Astrocyte (in vitro differentiated cells and primary cell): ENCODE measurements at regions not wholly inside any gene's neighbourhood (a gene's known extent, or its start where the extent isn't known, plus 50 kb on each side); places are given as distances from the start of the nearest gene placed in this dataset.
"Not testable (repeated sequence)": the region's sequence is repeated elsewhere in the genome, so short reads cannot be mapped to it uniquely, and the experiment has no call there.

Source experiments
- DNase-seq: peaks from one replicate; pipeline ENCODE4 v3.0.0-alpha.2; 2010; ENCODE audit warnings: low read depth
- FAIRE-seq: peaks from 2 replicates; lab custom pipeline; 2011; peaks lifted over from hg19 to GRCh38; lab: Jason Lieb, UNC
- H2AFZ ChIP-seq: 2 replicates; pipeline ENCODE4 v1.6.0; 2012; ENCODE audit warnings: low read depth, low read length, inconsistent platforms
- H3K27ac ChIP-seq: 2 replicates; pipeline ENCODE4 v1.5.1; 2011; ENCODE audit warnings: low read depth, low read length, inconsistent platforms
- H3K27me3 ChIP-seq: 2 replicates; pipeline ENCODE4 v1.6.0; 2011; ENCODE audit warnings: low read length, inconsistent platforms; ENCODE audit not compliant: insufficient read depth
- H3K36me3 ChIP-seq: 2 replicates; pipeline ENCODE4 v1.5.1; 2011; ENCODE audit warnings: low read length, inconsistent platforms; ENCODE audit not compliant: insufficient read depth
- H3K4me1 ChIP-seq: 2 replicates; pipeline ENCODE4 v1.5.1; 2011; ENCODE audit warnings: low read length, inconsistent platforms; ENCODE audit not compliant: insufficient read depth
- H3K4me2 ChIP-seq: 2 replicates; pipeline ENCODE4 v1.6.0; 2012; ENCODE audit warnings: low read length, inconsistent platforms
- H3K4me3 ChIP-seq: 2 replicates; pipeline ENCODE4 v1.5.1; 2011; ENCODE audit warnings: low read depth, mild to moderate bottlenecking, low read length, inconsistent platforms; ENCODE audit not compliant: insufficient read depth
- H3K79me2 ChIP-seq: 2 replicates; pipeline ENCODE4 v1.6.0; 2012; ENCODE audit warnings: mild to moderate bottlenecking, low read length, inconsistent platforms; ENCODE audit not compliant: insufficient read depth
- H3K9ac ChIP-seq: 2 replicates; pipeline ENCODE4 v1.6.0; 2012; ENCODE audit warnings: mild to moderate bottlenecking, low read length, inconsistent platforms
- H3K9me3 ChIP-seq: 2 replicates; pipeline ENCODE4 v1.5.1; 2012; ENCODE audit warnings: low read depth, mild to moderate bottlenecking, low read length, inconsistent platforms; ENCODE audit not compliant: insufficient read depth
- H4K20me1 ChIP-seq: 2 replicates; pipeline ENCODE4 v1.6.0; 2012; ENCODE audit warnings: low read length, inconsistent platforms; ENCODE audit not compliant: insufficient read depth
- H3K27ac Mint-ChIP-seq: one replicate; pipeline ENCODE4 v1.8.0; 2021; ENCODE audit warnings: mild to moderate bottlenecking, mixed read lengths; ENCODE audit not compliant: unreplicated experiment
- H3K27me3 Mint-ChIP-seq: one replicate; pipeline ENCODE4 v1.8.0; 2021; ENCODE audit warnings: low read depth, mixed read lengths; ENCODE audit not compliant: unreplicated experiment
- H3K36me3 Mint-ChIP-seq: one replicate; pipeline ENCODE4 v1.8.0; 2021; ENCODE audit warnings: low read depth, mixed read lengths; ENCODE audit not compliant: unreplicated experiment
- H3K4me1 Mint-ChIP-seq: one replicate; pipeline ENCODE4 v1.8.0; 2021; ENCODE audit warnings: low read depth, mixed read lengths; ENCODE audit not compliant: unreplicated experiment
- H3K4me3 Mint-ChIP-seq: one replicate; pipeline ENCODE4 v1.8.0; 2021; ENCODE audit warnings: mild to moderate bottlenecking, moderate library complexity, mixed read lengths; ENCODE audit not compliant: unreplicated experiment
- H3K9me3 Mint-ChIP-seq: one replicate; pipeline ENCODE4 v1.8.0; 2021; ENCODE audit warnings: mild to moderate bottlenecking, mixed read lengths; ENCODE audit not compliant: unreplicated experiment

DNA sequence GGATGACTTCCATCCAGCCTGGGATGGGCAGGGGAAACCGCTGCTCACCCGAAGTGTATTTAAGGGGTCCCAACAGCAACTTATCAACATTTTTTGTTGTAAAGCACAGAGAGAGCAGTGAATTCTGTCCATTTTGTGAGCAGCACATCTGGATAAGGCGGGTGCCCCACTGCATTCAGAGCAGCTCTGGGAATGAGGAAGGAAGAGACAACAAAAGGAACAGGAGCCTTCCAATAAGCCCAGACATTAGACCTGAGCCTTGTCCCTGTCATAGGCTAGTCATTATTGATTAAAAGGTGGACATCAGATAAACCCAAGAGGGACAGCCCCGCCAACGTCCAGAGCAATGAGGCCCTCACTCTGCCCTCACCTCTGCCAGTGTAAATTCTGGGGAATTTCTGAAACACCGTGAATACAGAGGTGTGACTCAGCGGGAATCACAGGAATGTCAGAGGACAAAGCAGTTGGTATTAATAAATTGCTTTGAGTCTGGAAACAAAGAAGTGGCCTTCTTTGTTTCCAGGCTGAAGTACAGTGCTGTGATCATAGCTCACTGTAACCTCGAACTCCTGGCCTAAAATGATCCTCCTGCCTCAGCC lies 78.2 kb upstream of the PLGLB2 start:
- H3K9ac ChIP-seq, H3K27ac ChIP-seq, H3K4me2 ChIP-seq, H3K27me3 Mint-ChIP-seq, H4K20me1 ChIP-seq, H3K4me1 Mint-ChIP-seq, H3K36me3 Mint-ChIP-seq, H3K4me3 ChIP-seq, H3K36me3 ChIP-seq, FAIRE-seq, H3K9me3 ChIP-seq, H3K79me2 ChIP-seq, H2AFZ ChIP-seq, H3K4me1 ChIP-seq, H3K27ac Mint-ChIP-seq, H3K27me3 ChIP-seq, H3K9me3 Mint-ChIP-seq, DNase-seq, H3K4me3 Mint-ChIP-seq: not testable (repeated sequence)

DNA sequence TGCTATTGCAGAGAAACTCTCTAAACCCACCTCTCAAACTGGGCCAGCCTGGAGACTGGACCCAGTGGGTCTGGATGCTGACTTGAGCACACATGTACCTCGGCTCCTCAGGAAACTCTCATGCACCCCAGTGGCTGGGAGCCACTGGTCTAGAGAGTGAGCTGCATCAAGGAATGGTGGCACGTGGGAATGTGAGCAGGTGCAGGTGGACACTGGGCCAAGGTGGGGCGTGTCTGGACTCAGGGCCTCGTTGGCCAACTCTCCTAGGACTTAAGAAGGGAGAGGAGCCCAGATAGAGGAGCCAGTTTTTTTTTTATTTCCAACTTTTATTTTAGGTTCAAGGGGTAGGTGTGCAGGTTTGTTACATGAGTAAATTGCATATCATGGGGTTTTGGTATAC lies 75.5 kb upstream of the PLGLB2 start:
- not testable (repeated sequence) for H3K27ac Mint-ChIP-seq, H3K36me3 ChIP-seq, H3K4me2 ChIP-seq, H3K79me2 ChIP-seq, H3K27me3 Mint-ChIP-seq, H2AFZ ChIP-seq, H3K4me3 Mint-ChIP-seq, H3K9me3 Mint-ChIP-seq, H3K4me3 ChIP-seq, H3K9ac ChIP-seq, H4K20me1 ChIP-seq, DNase-seq, H3K9me3 ChIP-seq, H3K27me3 ChIP-seq, H3K36me3 Mint-ChIP-seq, FAIRE-seq, H3K27ac ChIP-seq, H3K4me1 ChIP-seq, H3K4me1 Mint-ChIP-seq

DNA sequence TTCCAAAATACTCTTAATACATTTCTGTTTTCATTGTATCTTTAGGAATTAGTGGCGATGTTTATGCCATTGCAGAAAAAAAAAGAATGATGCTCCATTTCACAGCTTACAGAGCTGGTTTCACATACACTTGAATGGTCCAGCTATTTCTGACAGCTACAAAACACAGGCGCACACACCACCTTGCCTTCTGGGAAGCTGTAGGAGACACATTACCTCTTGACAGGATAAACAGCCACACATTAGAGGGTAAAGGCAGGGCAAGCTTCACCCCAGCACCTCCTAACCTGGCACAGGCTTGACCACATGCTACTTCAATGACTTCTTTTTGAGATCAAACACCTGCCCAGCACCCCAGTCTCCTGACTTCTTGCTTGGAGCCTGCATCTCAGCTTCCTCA lies 73.2 kb upstream of the PLGLB2 start:
- FAIRE-seq, H3K36me3 ChIP-seq, H3K4me1 ChIP-seq, H4K20me1 ChIP-seq, H3K27me3 Mint-ChIP-seq, H3K4me2 ChIP-seq, H3K9me3 ChIP-seq, DNase-seq, H3K4me3 Mint-ChIP-seq, H3K36me3 Mint-ChIP-seq, H3K27ac ChIP-seq, H3K9ac ChIP-seq, H3K4me1 Mint-ChIP-seq, H3K9me3 Mint-ChIP-seq, H3K4me3 ChIP-seq, H3K27me3 ChIP-seq, H2AFZ ChIP-seq, H3K79me2 ChIP-seq, H3K27ac Mint-ChIP-seq: not testable (repeated sequence)

- not testable (repeated sequence) for H3K4me2 ChIP-seq, FAIRE-seq, H3K27me3 ChIP-seq, H4K20me1 ChIP-seq, H3K4me1 ChIP-seq, H3K79me2 ChIP-seq, H3K9ac ChIP-seq, H3K4me3 Mint-ChIP-seq, H3K27ac ChIP-seq, H2AFZ ChIP-seq, H3K27me3 Mint-ChIP-seq, H3K9me3 ChIP-seq, H3K36me3 ChIP-seq, DNase-seq, H3K4me1 Mint-ChIP-seq, H3K4me3 ChIP-seq, H3K27ac Mint-ChIP-seq, H3K36me3 Mint-ChIP-seq, H3K9me3 Mint-ChIP-seq
Observed at GRCh38 chr2:87675487-87675886, 72.4 kb upstream of the PLGLB2 start.

DNA sequence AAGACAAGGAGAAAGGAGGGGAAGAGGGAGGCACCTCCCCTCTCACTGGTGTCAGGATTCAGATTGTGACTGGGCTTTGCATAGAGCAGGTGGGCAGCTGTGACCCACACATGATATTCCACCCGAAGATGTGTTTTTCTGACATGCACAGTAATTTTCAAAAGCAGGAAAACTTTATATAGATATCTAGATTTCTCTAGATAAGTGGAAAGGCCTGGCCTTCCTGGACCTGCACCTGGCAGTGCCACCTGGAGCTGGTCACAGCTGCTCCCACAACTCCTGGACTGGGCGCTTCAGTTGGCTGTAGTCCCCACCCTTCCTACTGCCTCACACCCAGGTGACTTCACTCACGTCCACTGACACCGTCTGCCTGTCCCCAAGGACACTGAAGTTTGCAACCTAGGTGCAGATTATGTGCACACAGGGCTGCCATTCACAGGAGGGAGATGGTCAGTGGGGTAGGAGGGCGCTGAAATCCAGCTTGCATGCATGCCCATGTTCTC lies 70.4 kb upstream of the PLGLB2 start:
- H3K4me2 ChIP-seq, H3K36me3 Mint-ChIP-seq, H3K4me3 ChIP-seq, H3K27ac ChIP-seq, DNase-seq, H3K36me3 ChIP-seq, H3K27me3 ChIP-seq, H3K4me1 ChIP-seq, H3K79me2 ChIP-seq, H3K27me3 Mint-ChIP-seq, H3K27ac Mint-ChIP-seq, H2AFZ ChIP-seq, H4K20me1 ChIP-seq, H3K9ac ChIP-seq, H3K9me3 Mint-ChIP-seq, H3K9me3 ChIP-seq, FAIRE-seq, H3K4me3 Mint-ChIP-seq, H3K4me1 Mint-ChIP-seq: not testable (repeated sequence)

- H2AFZ ChIP-seq, H4K20me1 ChIP-seq, H3K27ac Mint-ChIP-seq, H3K27me3 Mint-ChIP-seq, H3K9me3 Mint-ChIP-seq, H3K36me3 ChIP-seq, H3K79me2 ChIP-seq, H3K4me3 Mint-ChIP-seq, H3K9ac ChIP-seq, H3K4me2 ChIP-seq, H3K4me3 ChIP-seq, H3K27me3 ChIP-seq, DNase-seq, H3K4me1 ChIP-seq, H3K4me1 Mint-ChIP-seq, H3K36me3 Mint-ChIP-seq, H3K27ac ChIP-seq, H3K9me3 ChIP-seq: not testable (repeated sequence)
- peak; percentile 47 for FAIRE-seq
Observed at GRCh38 chr2:87678742-87679173, 69.1 kb upstream of the PLGLB2 start.
